ENCODE measurements at regions not wholly inside any gene's neighbourhood (a gene's known extent, or its start where the extent isn't known, plus 50 kb on each side); places are given as distances from the start of the nearest gene placed in this dataset.

DNA sequence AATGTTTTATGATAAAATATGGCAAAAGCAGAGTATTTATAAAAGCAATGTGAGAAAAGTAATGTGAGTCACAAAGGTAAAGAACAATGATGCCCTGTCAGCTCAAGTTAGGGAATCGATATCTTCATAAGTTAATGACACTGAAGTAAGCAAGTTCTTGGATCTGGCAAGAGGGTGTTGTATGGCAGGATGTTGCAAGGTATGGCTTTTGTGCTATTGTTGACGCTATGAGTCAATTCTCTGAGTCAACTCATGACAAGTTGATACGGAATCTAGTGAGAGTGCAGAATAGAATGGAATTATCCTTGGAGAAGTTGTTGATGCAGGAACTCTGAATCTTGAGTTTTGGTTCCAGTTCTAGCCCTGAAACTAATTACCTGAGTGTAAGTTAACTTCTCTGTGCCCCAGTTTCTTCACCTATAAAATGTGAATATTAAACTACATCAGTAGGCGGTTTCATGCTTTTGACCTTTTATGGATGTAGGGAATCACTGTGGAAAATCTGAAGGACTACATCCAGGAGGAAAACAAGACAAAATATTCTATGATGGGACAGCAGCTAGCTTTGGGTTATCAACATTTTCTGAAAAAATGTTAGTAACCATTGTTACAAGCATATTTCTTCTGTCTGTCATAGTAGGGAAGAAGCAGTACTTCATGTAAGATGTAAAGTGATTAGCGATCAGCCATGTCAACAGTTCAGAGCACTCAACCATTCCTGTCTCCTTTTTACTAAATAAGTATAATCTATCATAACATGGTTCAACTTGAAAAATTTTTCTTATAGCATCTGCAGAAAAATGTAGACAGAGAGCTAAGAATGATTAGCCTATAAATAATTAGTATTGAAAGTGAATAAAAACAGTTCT is 96.9 kb downstream of the ATP6V1G3 start:
- Histone ChIP-seq H3K9ac (replicated peaks in 1 of 4; ENCODE audit: extremely low read depth in 1 of 4, low read depth in 3 of 4, low read length in 3 of 4) (no peak overlapping the region), H3K56ac (replicated peaks; ENCODE audit: insufficient read length, low read depth, low read length) (no peak overlapping the region), H2AK5ac (ENCODE audit: low read depth, low read length) (no peak overlapping the region), H2BK20ac (ENCODE audit: low read length) (no peak overlapping the region), H3K79me2 (ENCODE audit: control insufficient read depth in 1 of 2, insufficient read depth in 2 of 2, low read length in 2 of 2) (no peaks in the 10 kb centered on the region), H2AFZ (ENCODE audit: low read length) (no peak overlapping the region), H3K4ac (replicated peaks; ENCODE audit: insufficient read length, low read depth, low read length) (no peak overlapping the region), H3K4me2 (ENCODE audit: insufficient read depth in 1 of 2, low read depth in 2 of 2, low read length in 2 of 2) (no peak overlapping the region), H3K9me3 (ENCODE audit: insufficient read depth in 2 of 2, low read depth in 1 of 2, low read length in 1 of 2) (no peaks in the 10 kb centered on the region), H3K4me1 (replicated peaks in 1 of 4; ENCODE audit: control insufficient read depth in 3 of 4, insufficient read depth in 4 of 4, low read length in 3 of 4) (no peaks in the 10 kb centered on the region), H3K79me1 (ENCODE audit: low read depth, low read length) (no peaks in the 10 kb centered on the region), H3K14ac (ENCODE audit: insufficient read length) (no peak overlapping the region), H2BK12ac (ENCODE audit: low read depth, low read length) (no peak overlapping the region), H3K23ac (ENCODE audit: insufficient read length) (no peak overlapping the region), H4K8ac (ENCODE audit: extremely low read depth, insufficient read depth, low read length) (no peak overlapping the region), H3K36me3 (ENCODE audit: control insufficient read depth in 2 of 4, insufficient read depth in 4 of 4, low read length in 3 of 4) (no peaks in the 10 kb centered on the region), H3K27ac (ENCODE audit: low read depth, low read length) (no peak overlapping the region), H3K18ac (ENCODE audit: extremely low read depth, low read length) (no peak overlapping the region), H3K27me3 (replicated peaks in 1 of 4; ENCODE audit: control insufficient read depth in 3 of 4, extremely low read depth in 1 of 4, insufficient read depth in 3 of 4, low read length in 3 of 4) (no peaks in the 10 kb centered on the region), H2BK120ac (replicated peaks; ENCODE audit: low read depth, low read length) (no peak overlapping the region), H3K23me2 (ENCODE audit: low read depth, low read length) (no peaks in the 10 kb centered on the region), H2BK15ac (ENCODE audit: low read length) (no peak overlapping the region), H4K20me1 (replicated peaks in 1 of 2; ENCODE audit: control insufficient read depth in 1 of 2, insufficient read depth in 2 of 2, low read length in 2 of 2) (no peaks in the 10 kb centered on the region), H3K4me3 (ENCODE audit: extremely low read depth in 1 of 4, insufficient read depth in 2 of 4, low read depth in 3 of 4, low read length in 4 of 4) (no peak overlapping the region), H2BK5ac (ENCODE audit: low read depth, low read length) (no peak overlapping the region), H4K91ac (replicated peaks; ENCODE audit: insufficient read length, low read length) (no peak overlapping the region), H4K5ac (ENCODE audit: insufficient read length, low read depth, low read length) (no peak overlapping the region)
- ChIA-PET POLR2A (ENCODE audit: partially characterized antibody) (no interaction called here), CTCF (ENCODE audit: partially characterized antibody) (no interaction called here)
- DNase-seq (ENCODE audit: low read depth in 1 of 2, low spot score in 2 of 2) (no peak), FAIRE-seq (no peak)
- WGBS, 2 experiments (ENCODE audit: extremely low coverage in 1 of 2, insufficient coverage in 1 of 2, insufficient read length in 1 of 2, insufficient replicate concordance in 2 of 2, low coverage in 1 of 2, low lambda C conversion rate in 2 of 2, missing lambda C conversion rate in 1 of 2), result 90% methylated on average over 5 of the region's 5 CpGs; no CpG with 5 or more reads in 1 of the 2 experiments
- TF ChIP-seq TEAD4 (IDR thresholded peaks at IDR 0.05; ENCODE audit: low read depth, low read length) (no peak), GTF2F1 (IDR thresholded peaks at IDR 0.05; ENCODE audit: borderline replicate concordance, low read depth, low read length) (no peak), SIN3A (conservative IDR thresholded peaks at IDR 0.05 in 1 of 2, IDR thresholded peaks at IDR 0.05 in 1 of 2; ENCODE audit: low read depth in 1 of 2, low read length in 2 of 2) (no peak), CEBPB (IDR thresholded peaks at IDR 0.05; ENCODE audit: low read depth, low read length) (no peak), TCF12 (IDR thresholded peaks at IDR 0.05; ENCODE audit: low read depth, low read length) (no peak), GABPA (IDR thresholded peaks at IDR 0.05; ENCODE audit: borderline replicate concordance, insufficient read depth, low read length) (no peak), RNF2 (IDR thresholded peaks at IDR 0.05; ENCODE audit: borderline replicate concordance, low read depth, low read length, missing control alignments, poor library complexity, severe bottlenecking) (no peak), SP4 (IDR thresholded peaks at IDR 0.05; ENCODE audit: low read length) (no peak), BRCA1 (IDR thresholded peaks at IDR 0.05; ENCODE audit: low read depth, low read length) (no peak), EGR1 (IDR thresholded peaks at IDR 0.05; ENCODE audit: borderline replicate concordance, low read depth, low read length) (no peak), POLR2A (IDR thresholded peaks at IDR 0.05; ENCODE audit: control extremely low read depth in 1 of 2, low read depth in 2 of 2, low read length in 2 of 2) (no peak), MAFK (IDR thresholded peaks at IDR 0.05; ENCODE audit: low read depth, low read length) (no peak), RFX5 (IDR thresholded peaks at IDR 0.05; ENCODE audit: borderline replicate concordance, low read depth, low read length) (no peak), EZH2 (IDR thresholded peaks at IDR 0.05; ENCODE audit: low read depth, low read length, severe bottlenecking) (no peak)

All from H1 (cell line).